GM12878 (cell line): ENCODE measurements at regions not wholly inside any gene's neighbourhood (a gene's known extent, or its start where the extent isn't known, plus 50 kb on each side); places are given as distances from the start of the nearest gene placed in this dataset.

Experiments
- ATAC-seq: fragments of 200-7000 bp; cut with Tn5 transposase; 3 replicates; pipeline ENCODE4 v1.9.1; 2020; ENCODE audit warnings: mild to moderate bottlenecking, moderate library complexity
- BruUV-seq: library from RNA; stranded (reverse); fragments of 400-500 nt; replicated peaks from 2 replicates; lab custom pipeline; 2021; lab: Mats Ljungman, UMichigan
- CTCF ChIA-PET: fragments of 300-600 bp; sonication (Branson Sonifier 250); formaldehyde crosslinking; extraction: SDS; loops from one replicate; lab custom pipeline; 2021; ENCODE audit warnings: inconsistent platforms; lab: Yijun Ruan, JAX
- POLR2A ChIA-PET: fragments of 350-600 bp; formaldehyde crosslinking; extraction: SDS; loops from one replicate; lab custom pipeline; 2021; ENCODE audit warnings: inconsistent platforms; lab: Charles Lee
- RAD21 ChIA-PET: fragments of 300-600 bp; sonication (Branson Sonifier 250); formaldehyde crosslinking; loops from one replicate; lab custom pipeline; 2023; ENCODE audit warnings: antibody characterized with exemption; ENCODE audit not compliant: unreplicated experiment; lab: Charles Lee
- SMC1A ChIA-PET: fragments of 300-600 bp; sonication (Branson Sonifier 250); formaldehyde crosslinking; loops from one replicate; lab custom pipeline; 2023; ENCODE audit not compliant: unreplicated experiment, uncharacterized antibody; lab: Charles Lee
- DNase-seq: peaks from one replicate; pipeline ENCODE4 v3.0.0-alpha.2; 2011; ENCODE audit warnings: low read depth, low spot score
- FAIRE-seq: peaks from 3 replicates; lab custom pipeline; 2011; peaks lifted over from hg19 to GRCh38; lab: Jason Lieb, UNC
- H2AFZ ChIP-seq: 2 replicates; pipeline ENCODE4 v1.6.0; 2011; ENCODE audit warnings: low read depth, low read length, control low read depth; ENCODE audit not compliant: control insufficient read depth
- H3K27ac ChIP-seq: 2 replicates; pipeline ENCODE4 v1.5.1; 2011; ENCODE audit warnings: control low read depth; ENCODE audit not compliant: control insufficient read depth, insufficient read depth
- H3K27me3 ChIP-seq, 2 experiments: replicated peaks in 1 of 2; 2 replicates each; pipeline versions ENCODE4 v1.6.0 to v1.6.1; 2011; ENCODE audit warnings: low read length in 1 of 2; ENCODE audit not compliant: control insufficient read depth in 2 of 2, insufficient read depth in 2 of 2
- H3K36me3 ChIP-seq, 2 experiments: 2 replicates each; pipeline ENCODE4 v1.5.1; 2011; ENCODE audit warnings: low read length in 1 of 2; ENCODE audit not compliant: control insufficient read depth in 2 of 2, insufficient read depth in 2 of 2
- H3K4me1 ChIP-seq: 2 replicates; pipeline ENCODE4 v1.6.1; 2011; ENCODE audit warnings: mild to moderate bottlenecking, low read length, moderate library complexity, mixed read lengths; ENCODE audit not compliant: control insufficient read depth, insufficient read depth
- H3K4me2 ChIP-seq: 2 replicates; pipeline ENCODE4 v1.6.0; 2011; ENCODE audit warnings: control low read depth; ENCODE audit not compliant: control insufficient read depth, insufficient read depth
- H3K4me3 ChIP-seq: fragments of 200-600 bp; sonication (generic); 2 replicates; pipeline ENCODE4 v1.5.1; 2016
- H3K79me2 ChIP-seq: 2 replicates; pipeline ENCODE4 v1.6.0; 2011; ENCODE audit warnings: low read length; ENCODE audit not compliant: control insufficient read depth, insufficient read depth
- H3K9ac ChIP-seq: 2 replicates; pipeline ENCODE4 v1.8.0; 2011; ENCODE audit warnings: low read length, control low read depth, mixed read lengths; ENCODE audit not compliant: control insufficient read depth, insufficient read depth
- H3K9me3 ChIP-seq: replicated peaks from 3 replicates; pipeline ENCODE4 v1.5.1; 2011; ENCODE audit warnings: mild to moderate bottlenecking, low read length; ENCODE audit not compliant: control insufficient read depth, insufficient read depth
- H4K20me1 ChIP-seq: 2 replicates; pipeline ENCODE4 v1.6.0; 2011; ENCODE audit not compliant: control insufficient read depth, insufficient read depth
- EGR1 ChIP-seq, 2 experiments: IDR thresholded peaks; 1 replicate in 1 of 2; 2 replicates in 1 of 2; pipeline ENCODE4 v1.6.1; 2011 to 2012; ENCODE audit warnings: low read depth in 2 of 2, low read length in 2 of 2, borderline replicate concordance in 1 of 2, mild to moderate bottlenecking in 1 of 2, moderate library complexity in 1 of 2
- FOS ChIP-seq: IDR thresholded peaks from 3 replicates; pipeline ENCODE4 v1.6.1; 2011; ENCODE audit warnings: borderline replicate concordance; ENCODE audit not compliant: insufficient read length; ENCODE audit errors: extremely low read depth
- JUNB ChIP-seq: IDR thresholded peaks from 2 replicates; pipeline ENCODE4 v1.6.1; 2016; ENCODE audit warnings: antibody characterized with exemption, mild to moderate bottlenecking
- PML ChIP-seq: IDR thresholded peaks from 2 replicates; pipeline ENCODE4 v1.6.1; 2012; ENCODE audit warnings: low read length, inconsistent platforms
- POLR2A ChIP-seq: IDR thresholded peaks from 2 replicates; pipeline ENCODE4 v1.6.1; 2011; ENCODE audit warnings: low read depth, mild to moderate bottlenecking, low read length
- POLR2AphosphoS5 ChIP-seq: IDR thresholded peaks from 2 replicates; pipeline ENCODE4 v1.6.1; 2011; ENCODE audit warnings: mild to moderate bottlenecking, low read length, inconsistent platforms
- RELA ChIP-seq: fragments of 450-650 bp; IDR thresholded peaks from 2 replicates; pipeline ENCODE4 v1.8.0; 2014; ENCODE audit warnings: borderline replicate concordance; ENCODE audit not compliant: partially characterized antibody
- SIN3A ChIP-seq: IDR thresholded peaks from 2 replicates; pipeline ENCODE4 v1.6.1; 2012; ENCODE audit warnings: low read depth, low read length, improper control_type of control experiment
- SREBF2 ChIP-seq: IDR thresholded peaks from 2 replicates; pipeline ENCODE4 v1.6.1; 2012; ENCODE audit warnings: mild to moderate bottlenecking, low read length
- TAF1 ChIP-seq: IDR thresholded peaks from 2 replicates; pipeline ENCODE4 v1.6.1; 2011; ENCODE audit warnings: mild to moderate bottlenecking, low read depth, low read length, borderline replicate concordance
- TCF12 ChIP-seq: IDR thresholded peaks from 2 replicates; pipeline ENCODE4 v1.6.1; 2011; ENCODE audit warnings: low read depth, mild to moderate bottlenecking, low read length
- TCF3 ChIP-seq: IDR thresholded peaks from 2 replicates; pipeline ENCODE4 v1.6.1; 2012; ENCODE audit warnings: low read depth, mild to moderate bottlenecking, low read length, borderline replicate concordance; ENCODE audit not compliant: insufficient read depth
- ZNF622 ChIP-seq: fragments of 450-650 bp; IDR thresholded peaks from 2 replicates; pipeline ENCODE4 v1.6.1; 2017; ENCODE audit warnings: mild to moderate bottlenecking, inconsistent platforms
- WGBS: methylation state at CpG from one replicate; pipeline ENCODE4 v1.1.6; 2016; ENCODE audit warnings: low lambda C conversion rate; ENCODE audit not compliant: insufficient replicate concordance, insufficient coverage; ENCODE audit errors: missing lambda C conversion rate; 5-methylcytosine and 5-hydroxymethylcytosine counted together
- in situ Hi-C: fragments of 300-500 bp; cut with MboI; formaldehyde crosslinking; loops from 9 replicates; pipeline ENCODE4 v1.14.3; 2018; ENCODE audit warnings: mixed read lengths
- intact Hi-C: fragments of 100-400 bp; cut with micrococcal nuclease; formaldehyde crosslinking; loops from one replicate; pipeline ENCODE4 v1.14.2; 2022; ENCODE audit not compliant: unreplicated experiment
- TF ChIP-seq, protein P1 (sequence below): fragments of 450-650 bp; IDR thresholded peaks from 2 replicates; pipeline ENCODE4 v1.6.1; 2017; ENCODE audit warnings: low read depth, mild to moderate bottlenecking, moderate library complexity
- TF ChIP-seq, protein P2 (sequence below): fragments of 450-650 bp; IDR thresholded peaks from 2 replicates; pipeline ENCODE4 v1.6.1; 2017; ENCODE audit warnings: mild to moderate bottlenecking
- TF ChIP-seq, protein P3 (sequence below): fragments of 450-650 bp; IDR thresholded peaks from 2 replicates; pipeline ENCODE4 v1.6.1; 2016; ENCODE audit warnings: mild to moderate bottlenecking
- TF ChIP-seq, protein P4 (sequence below): fragments of 150-350 bp; IDR thresholded peaks from 2 replicates; pipeline ENCODE4 v1.6.1; 2014; ENCODE audit warnings: mild to moderate bottlenecking, low read depth, low read length
- TF ChIP-seq, protein P5 (sequence below): fragments of 450-650 bp; IDR thresholded peaks from 2 replicates; pipeline ENCODE4 v1.6.1; 2017; ENCODE audit warnings: antibody characterized with exemption, mild to moderate bottlenecking, moderate library complexity

DNA sequence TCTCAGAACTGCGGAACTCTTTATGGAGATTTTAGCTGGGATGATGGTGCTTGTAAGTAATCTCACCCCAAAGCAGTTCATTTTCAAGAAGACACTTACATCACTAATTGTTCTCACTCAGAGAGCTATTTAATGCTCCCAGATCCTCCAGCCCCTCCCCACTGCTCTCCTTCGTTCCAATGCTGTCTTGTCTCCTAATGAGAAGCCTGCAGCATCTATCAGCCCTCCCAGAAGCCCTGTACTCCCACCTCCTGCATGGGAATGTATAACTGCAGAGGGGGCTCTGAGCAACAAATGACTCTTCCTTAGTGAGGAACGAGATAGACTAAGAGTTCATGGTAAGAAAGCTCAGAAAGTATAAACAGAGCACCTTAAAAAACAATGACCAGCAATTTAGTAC is 377.4 kb upstream of the RUNX1 start:
- in situ Hi-C loops, result no loop called here
- no peaks in the 10 kb centered on the region; the same call in 2 of the 3 replicates for H3K9me3 ChIP-seq
- WGBS, result 29% methylated on average over 3 of the region's 3 CpGs
- FAIRE-seq (no peak), ATAC-seq (no peak), DNase-seq (no peak)
- H3K9ac ChIP-seq, result no peak overlapping the region
- ChIA-PET POLR2A (no interaction called here), SMC1A (interaction anchor here (0.9 kb wide), 1 partner anchor 12 kb away, joined by 3 read pairs; no protein-coding TSS in a partner anchor), CTCF (no interaction called here), RAD21 (no interaction called here)
- H3K4me3 ChIP-seq, result no peak overlapping the region
- no peak overlapping the region for H2AFZ ChIP-seq
- H4K20me1 ChIP-seq, result no peaks in the 10 kb centered on the region
- no TSS peak for BruUV-seq
- no peaks in the 10 kb centered on the region for H3K36me3 ChIP-seq
- H3K27ac ChIP-seq, result no peak overlapping the region
- H3K4me1 ChIP-seq, result no peaks in the 10 kb centered on the region
- H3K4me2 ChIP-seq, result no peak overlapping the region
- H3K79me2 ChIP-seq, result no peaks in the 10 kb centered on the region
- intact Hi-C loops, result no loop called here
- H3K27me3 ChIP-seq, result no peaks in the 10 kb centered on the region; a peak in 1 of 4 replicates
- no peak for TF ChIP-seq TCF12
- TF ChIP-seq POLR2A, result no peak
- TF ChIP-seq RELA, result no peak
- TF ChIP-seq, protein P1, sequence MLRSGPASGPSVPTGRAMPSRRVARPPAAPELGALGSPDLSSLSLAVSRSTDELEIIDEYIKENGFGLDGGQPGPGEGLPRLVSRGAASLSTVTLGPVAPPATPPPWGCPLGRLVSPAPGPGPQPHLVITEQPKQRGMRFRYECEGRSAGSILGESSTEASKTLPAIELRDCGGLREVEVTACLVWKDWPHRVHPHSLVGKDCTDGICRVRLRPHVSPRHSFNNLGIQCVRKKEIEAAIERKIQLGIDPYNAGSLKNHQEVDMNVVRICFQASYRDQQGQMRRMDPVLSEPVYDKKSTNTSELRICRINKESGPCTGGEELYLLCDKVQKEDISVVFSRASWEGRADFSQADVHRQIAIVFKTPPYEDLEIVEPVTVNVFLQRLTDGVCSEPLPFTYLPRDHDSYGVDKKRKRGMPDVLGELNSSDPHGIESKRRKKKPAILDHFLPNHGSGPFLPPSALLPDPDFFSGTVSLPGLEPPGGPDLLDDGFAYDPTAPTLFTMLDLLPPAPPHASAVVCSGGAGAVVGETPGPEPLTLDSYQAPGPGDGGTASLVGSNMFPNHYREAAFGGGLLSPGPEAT, result no peak
- TF ChIP-seq SREBF2, result no peak
- TF ChIP-seq SIN3A, result no peak
- no peak for TF ChIP-seq FOS
- TF ChIP-seq, protein P2, sequence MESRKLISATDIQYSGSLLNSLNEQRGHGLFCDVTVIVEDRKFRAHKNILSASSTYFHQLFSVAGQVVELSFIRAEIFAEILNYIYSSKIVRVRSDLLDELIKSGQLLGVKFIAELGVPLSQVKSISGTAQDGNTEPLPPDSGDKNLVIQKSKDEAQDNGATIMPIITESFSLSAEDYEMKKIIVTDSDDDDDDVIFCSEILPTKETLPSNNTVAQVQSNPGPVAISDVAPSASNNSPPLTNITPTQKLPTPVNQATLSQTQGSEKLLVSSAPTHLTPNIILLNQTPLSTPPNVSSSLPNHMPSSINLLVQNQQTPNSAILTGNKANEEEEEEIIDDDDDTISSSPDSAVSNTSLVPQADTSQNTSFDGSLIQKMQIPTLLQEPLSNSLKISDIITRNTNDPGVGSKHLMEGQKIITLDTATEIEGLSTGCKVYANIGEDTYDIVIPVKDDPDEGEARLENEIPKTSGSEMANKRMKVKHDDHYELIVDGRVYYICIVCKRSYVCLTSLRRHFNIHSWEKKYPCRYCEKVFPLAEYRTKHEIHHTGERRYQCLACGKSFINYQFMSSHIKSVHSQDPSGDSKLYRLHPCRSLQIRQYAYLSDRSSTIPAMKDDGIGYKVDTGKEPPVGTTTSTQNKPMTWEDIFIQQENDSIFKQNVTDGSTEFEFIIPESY, result no peak
- no peak for TF ChIP-seq TCF3
- no peak for TF ChIP-seq POLR2AphosphoS5
- TF ChIP-seq, protein P3, sequence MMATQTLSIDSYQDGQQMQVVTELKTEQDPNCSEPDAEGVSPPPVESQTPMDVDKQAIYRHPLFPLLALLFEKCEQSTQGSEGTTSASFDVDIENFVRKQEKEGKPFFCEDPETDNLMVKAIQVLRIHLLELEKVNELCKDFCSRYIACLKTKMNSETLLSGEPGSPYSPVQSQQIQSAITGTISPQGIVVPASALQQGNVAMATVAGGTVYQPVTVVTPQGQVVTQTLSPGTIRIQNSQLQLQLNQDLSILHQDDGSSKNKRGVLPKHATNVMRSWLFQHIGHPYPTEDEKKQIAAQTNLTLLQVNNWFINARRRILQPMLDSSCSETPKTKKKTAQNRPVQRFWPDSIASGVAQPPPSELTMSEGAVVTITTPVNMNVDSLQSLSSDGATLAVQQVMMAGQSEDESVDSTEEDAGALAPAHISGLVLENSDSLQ, result no peak
- TF ChIP-seq, protein P4, sequence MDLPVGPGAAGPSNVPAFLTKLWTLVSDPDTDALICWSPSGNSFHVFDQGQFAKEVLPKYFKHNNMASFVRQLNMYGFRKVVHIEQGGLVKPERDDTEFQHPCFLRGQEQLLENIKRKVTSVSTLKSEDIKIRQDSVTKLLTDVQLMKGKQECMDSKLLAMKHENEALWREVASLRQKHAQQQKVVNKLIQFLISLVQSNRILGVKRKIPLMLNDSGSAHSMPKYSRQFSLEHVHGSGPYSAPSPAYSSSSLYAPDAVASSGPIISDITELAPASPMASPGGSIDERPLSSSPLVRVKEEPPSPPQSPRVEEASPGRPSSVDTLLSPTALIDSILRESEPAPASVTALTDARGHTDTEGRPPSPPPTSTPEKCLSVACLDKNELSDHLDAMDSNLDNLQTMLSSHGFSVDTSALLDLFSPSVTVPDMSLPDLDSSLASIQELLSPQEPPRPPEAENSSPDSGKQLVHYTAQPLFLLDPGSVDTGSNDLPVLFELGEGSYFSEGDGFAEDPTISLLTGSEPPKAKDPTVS, result no peak
- no peak for TF ChIP-seq JUNB
- TF ChIP-seq ZNF622, result no peak
- no peak for TF ChIP-seq EGR1 (IDR thresholded peaks at IDR 0.05; ENCODE audit: borderline replicate concordance in 1 of 2, low read depth in 2 of 2, low read length in 2 of 2)
- no peak for TF ChIP-seq PML
- no peak for TF ChIP-seq TAF1
- TF ChIP-seq, protein P5, sequence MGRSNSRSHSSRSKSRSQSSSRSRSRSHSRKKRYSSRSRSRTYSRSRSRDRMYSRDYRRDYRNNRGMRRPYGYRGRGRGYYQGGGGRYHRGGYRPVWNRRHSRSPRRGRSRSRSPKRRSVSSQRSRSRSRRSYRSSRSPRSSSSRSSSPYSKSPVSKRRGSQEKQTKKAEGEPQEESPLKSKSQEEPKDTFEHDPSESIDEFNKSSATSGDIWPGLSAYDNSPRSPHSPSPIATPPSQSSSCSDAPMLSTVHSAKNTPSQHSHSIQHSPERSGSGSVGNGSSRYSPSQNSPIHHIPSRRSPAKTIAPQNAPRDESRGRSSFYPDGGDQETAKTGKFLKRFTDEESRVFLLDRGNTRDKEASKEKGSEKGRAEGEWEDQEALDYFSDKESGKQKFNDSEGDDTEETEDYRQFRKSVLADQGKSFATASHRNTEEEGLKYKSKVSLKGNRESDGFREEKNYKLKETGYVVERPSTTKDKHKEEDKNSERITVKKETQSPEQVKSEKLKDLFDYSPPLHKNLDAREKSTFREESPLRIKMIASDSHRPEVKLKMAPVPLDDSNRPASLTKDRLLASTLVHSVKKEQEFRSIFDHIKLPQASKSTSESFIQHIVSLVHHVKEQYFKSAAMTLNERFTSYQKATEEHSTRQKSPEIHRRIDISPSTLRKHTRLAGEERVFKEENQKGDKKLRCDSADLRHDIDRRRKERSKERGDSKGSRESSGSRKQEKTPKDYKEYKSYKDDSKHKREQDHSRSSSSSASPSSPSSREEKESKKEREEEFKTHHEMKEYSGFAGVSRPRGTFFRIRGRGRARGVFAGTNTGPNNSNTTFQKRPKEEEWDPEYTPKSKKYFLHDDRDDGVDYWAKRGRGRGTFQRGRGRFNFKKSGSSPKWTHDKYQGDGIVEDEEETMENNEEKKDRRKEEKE, result no peak
